BJ (cell line): ENCODE measurements at regions not wholly inside any gene's neighbourhood (a gene's known extent, or its start where the extent isn't known, plus 50 kb on each side); places are given as distances from the start of the nearest gene placed in this dataset.

Experiments
- CTCF ChIA-PET: fragments of 350-600 bp; formaldehyde crosslinking; extraction: SDS; loops from one replicate; lab custom pipeline; 2021; ENCODE audit warnings: antibody characterized with exemption, inconsistent platforms; lab: Yijun Ruan, JAX
- POLR2A ChIA-PET: fragments of 300-600 bp; sonication (Branson Sonifier 250); formaldehyde crosslinking; extraction: SDS; loops from one replicate; lab custom pipeline; 2021; ENCODE audit warnings: antibody characterized with exemption; lab: Charles Lee
- DNase-seq: peaks from one replicate; pipeline ENCODE4 v3.0.0-alpha.2; 2011; ENCODE audit warnings: low read depth
- H3K27me3 ChIP-seq: 2 replicates; pipeline ENCODE4 v1.6.0; 2011; ENCODE audit warnings: low read length; ENCODE audit not compliant: control insufficient read depth, insufficient read depth
- H3K36me3 ChIP-seq: 2 replicates; pipeline ENCODE4 v1.5.1; 2011; ENCODE audit warnings: low read length; ENCODE audit not compliant: control insufficient read depth, insufficient read depth
- H3K4me3 ChIP-seq: 2 replicates; pipeline ENCODE4 v1.5.1; 2011; ENCODE audit warnings: low read depth, mild to moderate bottlenecking, control low read depth, low read length
- TF ChIP-seq, protein P1 (sequence below): IDR thresholded peaks from 2 replicates; pipeline ENCODE4 v1.5.1; 2011; ENCODE audit warnings: low read depth, mild to moderate bottlenecking, control low read depth, inconsistent platforms, low read length, moderate library complexity; ENCODE audit not compliant: insufficient read depth

DNA sequence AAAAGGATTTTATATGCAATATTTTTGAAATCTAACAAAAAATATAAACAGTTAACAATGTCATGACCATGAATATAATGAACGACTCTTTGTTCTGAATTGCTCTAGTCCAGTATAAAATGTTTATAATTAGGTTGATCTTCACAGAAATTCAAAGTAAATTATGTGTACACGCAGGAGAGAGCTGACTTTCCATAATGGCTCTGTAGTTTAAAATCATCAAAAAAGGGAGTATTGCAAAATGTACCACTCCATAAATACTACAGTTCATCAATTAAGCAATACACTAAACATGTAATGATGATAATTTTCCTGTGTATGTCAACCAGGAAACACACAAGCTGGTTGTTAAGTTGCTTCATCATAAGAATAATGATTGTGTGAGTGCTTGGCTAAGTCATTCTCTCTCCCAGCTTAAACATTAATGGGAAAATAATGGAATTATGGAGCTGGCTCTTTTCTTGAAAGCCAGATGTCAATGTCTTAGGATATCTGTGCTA, 189.5 kb upstream of the PLEKHG7 start:
- POLR2A ChIA-PET: no interaction called here
- Histone ChIP-seq H3K36me3 (no peaks in the 10 kb centered on the region), H3K27me3 (no peaks in the 10 kb centered on the region), H3K4me3 (no peak overlapping the region)
- no peak for DNase-seq
- CTCF ChIA-PET: no interaction called here
- TF ChIP-seq, protein P1, sequence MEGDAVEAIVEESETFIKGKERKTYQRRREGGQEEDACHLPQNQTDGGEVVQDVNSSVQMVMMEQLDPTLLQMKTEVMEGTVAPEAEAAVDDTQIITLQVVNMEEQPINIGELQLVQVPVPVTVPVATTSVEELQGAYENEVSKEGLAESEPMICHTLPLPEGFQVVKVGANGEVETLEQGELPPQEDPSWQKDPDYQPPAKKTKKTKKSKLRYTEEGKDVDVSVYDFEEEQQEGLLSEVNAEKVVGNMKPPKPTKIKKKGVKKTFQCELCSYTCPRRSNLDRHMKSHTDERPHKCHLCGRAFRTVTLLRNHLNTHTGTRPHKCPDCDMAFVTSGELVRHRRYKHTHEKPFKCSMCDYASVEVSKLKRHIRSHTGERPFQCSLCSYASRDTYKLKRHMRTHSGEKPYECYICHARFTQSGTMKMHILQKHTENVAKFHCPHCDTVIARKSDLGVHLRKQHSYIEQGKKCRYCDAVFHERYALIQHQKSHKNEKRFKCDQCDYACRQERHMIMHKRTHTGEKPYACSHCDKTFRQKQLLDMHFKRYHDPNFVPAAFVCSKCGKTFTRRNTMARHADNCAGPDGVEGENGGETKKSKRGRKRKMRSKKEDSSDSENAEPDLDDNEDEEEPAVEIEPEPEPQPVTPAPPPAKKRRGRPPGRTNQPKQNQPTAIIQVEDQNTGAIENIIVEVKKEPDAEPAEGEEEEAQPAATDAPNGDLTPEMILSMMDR: no peak

DNA sequence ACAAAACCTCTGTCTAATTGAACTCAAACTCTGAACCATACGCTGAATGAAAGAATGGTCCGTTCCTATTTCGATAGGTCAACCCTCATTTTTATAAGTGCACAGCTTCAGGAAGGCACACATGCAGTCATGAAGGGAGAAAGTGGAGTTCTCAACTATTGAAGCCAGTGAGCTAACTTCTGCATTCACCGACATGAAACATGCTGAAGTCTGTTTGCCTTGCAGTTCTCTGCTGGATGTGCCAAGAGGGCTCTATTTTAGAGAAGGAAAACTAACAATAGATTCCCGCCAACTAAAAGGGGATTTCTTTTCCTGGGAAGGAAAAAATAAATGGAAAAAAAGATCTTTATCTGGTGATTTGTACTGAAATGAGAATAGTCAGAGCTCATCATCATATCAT, 191.0 kb upstream of the PLEKHG7 start:
- TF ChIP-seq, protein P1: no peak
- CTCF ChIA-PET: interaction anchor here (0.6 to 1.9 kb wide), 4 partner anchors 9 to 1261 kb away, joined by 3 to 4 read pairs (median 3); no protein-coding TSS in a partner anchor

GRCh38 chr12:92509156-92509738, 193.5 kb upstream of the PLEKHG7 start:
- no peaks in the 10 kb centered on the region for H3K27me3 ChIP-seq
- ChIA-PET CTCF (no interaction called here), POLR2A (no interaction called here)
- no peak for DNase-seq
- no peak overlapping the region for H3K4me3 ChIP-seq
- no peaks in the 10 kb centered on the region for H3K36me3 ChIP-seq
- TF ChIP-seq, protein P1: no peak

More for the DNA sequence above, 191.0 kb upstream of the PLEKHG7 start:
- POLR2A ChIA-PET: no interaction called here
- no peaks in the 10 kb centered on the region for H3K27me3 ChIP-seq
- no peak for DNase-seq
- H3K36me3 ChIP-seq: no peaks in the 10 kb centered on the region
- H3K4me3 ChIP-seq: no peak overlapping the region

- Histone ChIP-seq H3K36me3 (no peaks in the 10 kb centered on the region), H3K27me3 (no peaks in the 10 kb centered on the region), H3K4me3 (no peak overlapping the region)
- DNase-seq: no peak
- ChIA-PET POLR2A (no interaction called here), CTCF (interaction anchor here (1.0 kb wide), 1 partner anchor 63 kb away, joined by 4 read pairs; no protein-coding TSS in a partner anchor)
- TF ChIP-seq, protein P1: no peak
Observed at GRCh38 chr12:92506891-92507290, 195.9 kb upstream of the PLEKHG7 start.

- ChIA-PET CTCF (interaction anchor here (0.9 to 1.0 kb wide), 2 partner anchors 10 to 64 kb away, joined by 3 to 4 read pairs; no protein-coding TSS in a partner anchor), POLR2A (no interaction called here)
- Histone ChIP-seq H3K27me3 (no peaks in the 10 kb centered on the region), H3K4me3 (no peak overlapping the region), H3K36me3 (no peaks in the 10 kb centered on the region)
- TF ChIP-seq, protein P1: no peak
- no peak for DNase-seq
Observed at GRCh38 chr12:92506460-92506859, 196.3 kb upstream of the PLEKHG7 start.
